ENCODE measurements at regions not wholly inside any gene's neighbourhood (a gene's known extent, or its start where the extent isn't known, plus 50 kb on each side); places are given as distances from the start of the nearest gene placed in this dataset.

DNA sequence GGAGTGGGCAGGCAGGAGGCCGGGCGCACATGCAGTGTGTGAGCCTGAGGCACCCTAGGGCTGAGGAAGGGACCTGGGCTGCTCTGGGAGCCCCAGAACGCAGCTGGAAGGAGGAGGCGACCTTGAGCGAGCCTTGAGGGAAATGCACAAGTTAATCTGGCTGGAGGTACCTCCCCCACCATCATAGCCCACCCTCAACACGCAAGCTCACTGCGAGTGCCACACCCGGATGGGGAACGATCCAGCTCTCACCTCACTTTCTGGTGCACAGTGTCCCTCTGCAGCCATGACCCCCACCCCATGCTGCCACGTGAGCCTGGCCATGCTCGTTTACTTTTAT is 162.4 kb upstream of the PPP2R2D start:
- no peak overlapping the region for H3K9ac ChIP-seq (ENCODE audit: low read length)
- no peaks in the 10 kb centered on the region for H3K79me1 ChIP-seq (replicated peaks; ENCODE audit: low read length, poor library complexity, severe bottlenecking)
- no peak overlapping the region for H2BK12ac ChIP-seq (ENCODE audit: low read length in 2 of 2)
- H3K4me1 ChIP-seq (ENCODE audit: control insufficient read depth, insufficient read depth, low read depth, low read length): no peaks in the 10 kb centered on the region
- H2BK120ac ChIP-seq (ENCODE audit: low read depth, low read length): no peak overlapping the region
- no peak overlapping the region for H2BK5ac ChIP-seq (ENCODE audit: low read depth, low read length, poor library complexity, severe bottlenecking)
- H4K91ac ChIP-seq (ENCODE audit: low read length): peak overlapping the region; percentile 20
- H3K9me3 ChIP-seq (ENCODE audit: control insufficient read depth, low read length): peaks cover 10% of the 10 kb centered on the region
- no peak overlapping the region for H3K4ac ChIP-seq (ENCODE audit: low read depth in 1 of 2, low read length in 2 of 2)
- no peak overlapping the region for H2AK5ac ChIP-seq (ENCODE audit: low read length, severe bottlenecking)
- H3K4me2 ChIP-seq (ENCODE audit: low read length, poor library complexity, severe bottlenecking): no peak overlapping the region
- peak overlapping the region in 1 of 2 experiments; percentile 10 for H3K4me3 ChIP-seq (ENCODE audit: insufficient read depth in 1 of 2, low read depth in 1 of 2, low read length in 2 of 2)
- no peak overlapping the region for H2AFZ ChIP-seq (ENCODE audit: low read depth, low read length)
- no peaks in the 10 kb centered on the region for H3K36me3 ChIP-seq (ENCODE audit: control insufficient read depth in 1 of 2, insufficient read depth in 2 of 2, low read depth in 1 of 2, low read length in 2 of 2)
- H2BK15ac ChIP-seq (ENCODE audit: low read depth, poor library complexity, severe bottlenecking): no peak overlapping the region
- H4K8ac ChIP-seq (ENCODE audit: low read length): no peak overlapping the region
- no peak overlapping the region for H3K27ac ChIP-seq (ENCODE audit: low read length, poor library complexity, severe bottlenecking)
- H3K18ac ChIP-seq (ENCODE audit: low read depth in 1 of 2, low read length in 2 of 2): no peak overlapping the region
- DNase-seq: no peak
- no peak overlapping the region for H3K23ac ChIP-seq (ENCODE audit: low read length in 2 of 2)
- H3K27me3 ChIP-seq (ENCODE audit: control insufficient read depth in 1 of 2, insufficient read depth in 1 of 2, low read length in 2 of 2): peaks cover 0 to under 1% of the 10 kb centered on the region in 2 experiments
- 84% methylated on average over 9 of the region's 11 CpGs for WGBS
- no peak overlapping the region for H3K14ac ChIP-seq (ENCODE audit: low read length in 2 of 2)

DNA sequence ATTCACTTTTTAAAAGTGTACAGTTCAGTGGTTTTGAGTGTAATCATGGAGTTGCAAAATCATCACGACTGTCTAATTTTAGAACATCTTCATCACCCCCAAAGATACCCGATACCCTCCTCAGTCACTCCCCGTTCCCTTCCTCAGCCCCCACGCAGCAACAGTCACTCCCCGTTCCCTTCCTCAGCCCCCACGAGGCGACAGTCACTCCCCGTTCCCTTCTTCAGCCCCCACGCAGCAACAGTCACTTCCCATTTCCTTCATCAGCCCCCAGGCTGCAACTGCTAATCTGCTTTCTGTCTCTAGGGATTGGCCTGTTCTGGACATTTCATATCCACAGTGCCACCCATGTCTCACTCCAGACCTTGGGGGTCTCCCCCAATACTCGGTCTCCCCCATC is 161.6 kb upstream of the PPP2R2D start:
- DNase-seq: no peak
- Histone ChIP-seq H3K14ac (ENCODE audit: low read length in 2 of 2) (no peak overlapping the region), H3K4me2 (ENCODE audit: low read length, poor library complexity, severe bottlenecking) (no peak overlapping the region), H3K27ac (ENCODE audit: low read length, poor library complexity, severe bottlenecking) (no peak overlapping the region), H2AK5ac (ENCODE audit: low read length, severe bottlenecking) (no peak overlapping the region), H3K4ac (ENCODE audit: low read depth in 1 of 2, low read length in 2 of 2) (no peak overlapping the region), H2BK12ac (ENCODE audit: low read length in 2 of 2) (no peak overlapping the region), H2AFZ (ENCODE audit: low read depth, low read length) (no peak overlapping the region), H2BK15ac (ENCODE audit: low read depth, poor library complexity, severe bottlenecking) (no peak overlapping the region), H3K36me3 (ENCODE audit: control insufficient read depth in 1 of 2, insufficient read depth in 2 of 2, low read depth in 1 of 2, low read length in 2 of 2) (no peaks in the 10 kb centered on the region), H3K9me3 (ENCODE audit: control insufficient read depth, low read length) (peaks cover 10% of the 10 kb centered on the region), H4K8ac (ENCODE audit: low read length) (no peak overlapping the region), H3K4me1 (ENCODE audit: control insufficient read depth, insufficient read depth, low read depth, low read length) (peaks cover 2% of the 10 kb centered on the region), H4K91ac (ENCODE audit: low read length) (no peak overlapping the region), H3K9ac (ENCODE audit: low read length) (no peak overlapping the region), H2BK120ac (ENCODE audit: low read depth, low read length) (no peak overlapping the region), H3K4me3 (ENCODE audit: insufficient read depth in 1 of 2, low read depth in 1 of 2, low read length in 2 of 2) (no peak overlapping the region), H3K23ac (ENCODE audit: low read length in 2 of 2) (no peak overlapping the region), H3K18ac (ENCODE audit: low read depth in 1 of 2, low read length in 2 of 2) (no peak overlapping the region), H3K27me3 (ENCODE audit: control insufficient read depth in 1 of 2, insufficient read depth in 1 of 2, low read length in 2 of 2) (peaks cover 0 to 9% of the 10 kb centered on the region in 2 experiments), H2BK5ac (ENCODE audit: low read depth, low read length, poor library complexity, severe bottlenecking) (no peak overlapping the region), H3K79me1 (replicated peaks; ENCODE audit: low read length, poor library complexity, severe bottlenecking) (no peaks in the 10 kb centered on the region)
- 66% methylated on average over 10 of the region's 10 CpGs for WGBS

DNA sequence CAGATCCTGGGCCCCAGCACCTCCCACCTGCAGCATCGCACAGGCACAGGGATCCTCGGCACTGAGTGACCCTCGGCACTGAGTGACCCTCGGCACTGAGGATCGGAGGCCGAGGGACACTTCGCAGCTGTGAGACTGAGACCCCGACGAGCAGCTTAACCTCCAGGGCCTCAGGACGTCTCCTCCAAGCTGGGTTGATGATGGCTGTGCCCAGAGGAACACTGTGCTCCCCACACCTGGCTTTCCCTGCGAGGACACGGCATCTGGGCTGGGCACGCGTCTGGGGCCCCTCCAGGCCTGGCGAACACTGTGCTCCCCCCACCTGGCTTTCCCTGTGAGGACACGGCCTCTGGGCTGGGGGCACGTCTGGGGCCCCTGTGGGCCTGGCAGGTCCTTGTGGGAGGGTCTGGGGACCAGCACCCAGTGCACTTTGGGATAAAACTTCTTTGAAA is 158.3 kb upstream of the PPP2R2D start:
- Histone ChIP-seq H2BK15ac (ENCODE audit: low read depth, poor library complexity, severe bottlenecking) (no peak overlapping the region), H3K4me2 (ENCODE audit: low read length, poor library complexity, severe bottlenecking) (no peak overlapping the region), H4K8ac (ENCODE audit: low read length) (no peak overlapping the region), H3K27ac (ENCODE audit: low read length, poor library complexity, severe bottlenecking) (no peak overlapping the region), H2AK5ac (ENCODE audit: low read length, severe bottlenecking) (no peak overlapping the region), H3K14ac (ENCODE audit: low read length in 2 of 2) (no peak overlapping the region), H3K4ac (ENCODE audit: low read depth in 1 of 2, low read length in 2 of 2) (no peak overlapping the region), H3K79me1 (replicated peaks; ENCODE audit: low read length, poor library complexity, severe bottlenecking) (no peaks in the 10 kb centered on the region), H3K23ac (ENCODE audit: low read length in 2 of 2) (no peak overlapping the region), H3K36me3 (ENCODE audit: control insufficient read depth in 1 of 2, insufficient read depth in 2 of 2, low read depth in 1 of 2, low read length in 2 of 2) (no peaks in the 10 kb centered on the region), H3K9ac (ENCODE audit: low read length) (no peak overlapping the region), H3K27me3 (ENCODE audit: control insufficient read depth in 1 of 2, insufficient read depth in 1 of 2, low read length in 2 of 2) (peaks cover 0 to 15% of the 10 kb centered on the region in 2 experiments), H2BK12ac (ENCODE audit: low read length in 2 of 2) (no peak overlapping the region), H2BK120ac (ENCODE audit: low read depth, low read length) (no peak overlapping the region), H2AFZ (ENCODE audit: low read depth, low read length) (no peak overlapping the region), H3K18ac (ENCODE audit: low read depth in 1 of 2, low read length in 2 of 2) (no peak overlapping the region), H3K9me3 (ENCODE audit: control insufficient read depth, low read length) (peaks cover 10% of the 10 kb centered on the region), H4K91ac (ENCODE audit: low read length) (no peak overlapping the region), H2BK5ac (ENCODE audit: low read depth, low read length, poor library complexity, severe bottlenecking) (no peak overlapping the region), H3K4me3 (ENCODE audit: insufficient read depth in 1 of 2, low read depth in 1 of 2, low read length in 2 of 2) (no peak overlapping the region), H3K4me1 (ENCODE audit: control insufficient read depth, insufficient read depth, low read depth, low read length) (peaks cover 2% of the 10 kb centered on the region)
- DNase-seq: no peak
- 87% methylated on average over 17 of the region's 17 CpGs for WGBS

DNA sequence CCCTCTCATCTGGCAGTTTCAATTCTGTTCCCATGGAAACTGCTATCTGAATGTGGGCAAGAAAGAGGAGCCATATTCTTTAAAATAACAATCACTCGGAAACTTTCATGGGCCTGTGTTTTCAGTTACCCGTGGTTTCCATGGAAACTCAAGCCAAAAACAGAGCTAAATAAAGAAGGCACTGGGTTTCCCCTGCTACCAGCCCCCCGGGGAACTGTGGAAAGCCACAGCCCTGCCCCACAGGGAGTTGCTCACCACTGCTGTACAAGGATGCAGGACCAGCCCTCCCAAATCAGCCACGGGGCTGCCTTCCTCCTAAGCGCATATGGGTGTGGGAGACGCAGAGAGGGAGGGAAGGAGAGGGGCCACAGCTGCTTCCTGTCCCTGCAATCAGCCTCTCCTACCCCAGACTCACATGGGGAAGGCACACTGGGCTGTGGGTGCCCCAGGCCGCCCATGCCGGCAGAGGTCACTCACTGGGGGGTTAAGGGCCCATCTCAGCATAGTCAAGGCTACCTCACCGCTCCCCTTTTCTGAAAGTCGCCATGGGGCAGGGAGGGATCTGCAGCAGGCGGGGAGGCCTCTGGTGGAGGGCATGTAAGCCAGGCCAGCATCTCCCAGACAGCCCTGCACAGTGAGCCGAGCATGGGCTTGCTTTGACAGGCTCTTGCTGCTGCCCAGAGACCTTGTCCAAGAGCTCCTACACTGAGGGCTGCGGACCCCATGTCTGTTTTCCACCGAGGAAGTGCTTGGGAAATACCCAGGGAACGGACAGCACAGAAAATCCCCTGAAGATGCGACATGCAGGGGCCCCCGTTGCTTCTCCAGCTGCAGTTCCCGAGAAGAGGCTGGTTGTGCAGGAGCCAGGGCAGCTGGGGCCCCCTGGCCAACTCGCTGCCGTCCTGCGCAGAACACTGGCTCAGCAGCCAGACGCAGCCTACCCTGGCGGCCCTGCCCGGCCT is 157.3 kb upstream of the PPP2R2D start:
- Histone ChIP-seq H3K4me2 (ENCODE audit: low read length, poor library complexity, severe bottlenecking) (no peak overlapping the region), H3K18ac (ENCODE audit: low read depth in 1 of 2, low read length in 2 of 2) (no peak overlapping the region), H3K9me3 (ENCODE audit: control insufficient read depth, low read length) (peaks cover 10% of the 10 kb centered on the region), H2AK5ac (ENCODE audit: low read length, severe bottlenecking) (no peak overlapping the region), H3K79me1 (replicated peaks; ENCODE audit: low read length, poor library complexity, severe bottlenecking) (no peaks in the 10 kb centered on the region), H3K27me3 (ENCODE audit: control insufficient read depth in 1 of 2, insufficient read depth in 1 of 2, low read length in 2 of 2) (peaks cover 0 to 15% of the 10 kb centered on the region in 2 experiments), H2BK15ac (ENCODE audit: low read depth, poor library complexity, severe bottlenecking) (no peak overlapping the region), H3K36me3 (ENCODE audit: control insufficient read depth in 1 of 2, insufficient read depth in 2 of 2, low read depth in 1 of 2, low read length in 2 of 2) (no peaks in the 10 kb centered on the region), H3K4me1 (ENCODE audit: control insufficient read depth, insufficient read depth, low read depth, low read length) (peaks cover 2% of the 10 kb centered on the region), H3K23ac (ENCODE audit: low read length in 2 of 2) (no peak overlapping the region), H4K91ac (ENCODE audit: low read length) (no peak overlapping the region), H2AFZ (ENCODE audit: low read depth, low read length) (no peak overlapping the region), H3K4me3 (ENCODE audit: insufficient read depth in 1 of 2, low read depth in 1 of 2, low read length in 2 of 2) (no peak overlapping the region), H3K14ac (ENCODE audit: low read length in 2 of 2) (no peak overlapping the region), H2BK5ac (ENCODE audit: low read depth, low read length, poor library complexity, severe bottlenecking) (no peak overlapping the region), H3K9ac (ENCODE audit: low read length) (no peak overlapping the region), H2BK120ac (ENCODE audit: low read depth, low read length) (no peak overlapping the region), H4K8ac (ENCODE audit: low read length) (no peak overlapping the region), H3K27ac (ENCODE audit: low read length, poor library complexity, severe bottlenecking) (no peak overlapping the region), H2BK12ac (ENCODE audit: low read length in 2 of 2) (no peak overlapping the region), H3K4ac (ENCODE audit: low read depth in 1 of 2, low read length in 2 of 2) (no peak overlapping the region)
- 56% methylated on average over 24 of the region's 24 CpGs for WGBS
- no peak for DNase-seq
